H9 (cell line): ENCODE measurements at regions not wholly inside any gene's neighbourhood (a gene's known extent, or its start where the extent isn't known, plus 50 kb on each side); places are given as distances from the start of the nearest gene placed in this dataset.

ENCODE experiments used
- DNase-seq: peaks from one replicate; pipeline ENCODE4 v3.0.0-alpha.2; 2017
- H2AFZ ChIP-seq: one replicate; pipeline ENCODE4 v1.6.1; 2013; ENCODE audit warnings: mild to moderate bottlenecking, low read length, control low read depth, moderate library complexity
- H2AK5ac ChIP-seq: 2 replicates; pipeline ENCODE4 v1.6.1; 2013; ENCODE audit warnings: low read length, control low read depth, mixed read lengths; ENCODE audit not compliant: insufficient read length
- H2BK120ac ChIP-seq: one replicate; pipeline ENCODE4 v1.6.1; 2013; ENCODE audit warnings: low read depth, mild to moderate bottlenecking, low read length, control low read depth, inconsistent platforms; ENCODE audit not compliant: poor library complexity, severe bottlenecking
- H2BK12ac ChIP-seq: 2 replicates; pipeline ENCODE4 v1.6.1; 2013; ENCODE audit warnings: low read length, control low read depth, mixed read lengths, low read depth; ENCODE audit not compliant: insufficient read length
- H2BK15ac ChIP-seq: 2 replicates; pipeline ENCODE4 v1.6.1; 2013; ENCODE audit warnings: low read depth, low read length, control low read depth
- H2BK20ac ChIP-seq: one replicate; pipeline ENCODE4 v1.6.1; 2013; ENCODE audit warnings: low read depth, mild to moderate bottlenecking, low read length, control low read depth, inconsistent platforms; ENCODE audit not compliant: poor library complexity, severe bottlenecking
- H2BK5ac ChIP-seq: 2 replicates; pipeline ENCODE4 v1.6.1; 2013; ENCODE audit warnings: low read length, control low read depth, mixed read lengths; ENCODE audit not compliant: insufficient read length
- H3K14ac ChIP-seq: 2 replicates; pipeline ENCODE4 v1.6.1; 2013; ENCODE audit warnings: low read length, control low read depth; ENCODE audit not compliant: insufficient read depth
- H3K18ac ChIP-seq: 2 replicates; pipeline ENCODE4 v1.6.1; 2013; ENCODE audit warnings: low read depth, mild to moderate bottlenecking, mixed read lengths, low read length, control low read depth; ENCODE audit not compliant: insufficient read length
- H3K23ac ChIP-seq: 2 replicates; pipeline ENCODE4 v1.6.1; 2013; ENCODE audit warnings: low read length, control low read depth, mixed read lengths, low read depth; ENCODE audit not compliant: insufficient read length
- H3K23me2 ChIP-seq: 2 replicates; pipeline ENCODE4 v1.6.1; 2013; ENCODE audit warnings: low read depth, mild to moderate bottlenecking, mixed read lengths, low read length, control low read depth; ENCODE audit not compliant: insufficient read length, poor library complexity, severe bottlenecking
- H3K27ac ChIP-seq: 2 replicates; pipeline ENCODE4 v1.5.1; 2013; ENCODE audit warnings: low read length, control low read depth, mixed read lengths, low read depth; ENCODE audit not compliant: insufficient read length
- H3K27me3 ChIP-seq: 2 replicates; pipeline ENCODE4 v1.6.1; 2013; ENCODE audit warnings: low read length, control low read depth, inconsistent platforms; ENCODE audit not compliant: insufficient read depth
- H3K4ac ChIP-seq: 2 replicates; pipeline ENCODE4 v1.6.1; 2013; ENCODE audit warnings: low read depth, mild to moderate bottlenecking, control low read depth, inconsistent platforms, low read length, moderate library complexity
- H3K4me1 ChIP-seq: 2 replicates; pipeline ENCODE4 v1.6.1; 2013; ENCODE audit warnings: low read length, control low read depth, inconsistent platforms; ENCODE audit not compliant: insufficient read depth
- H3K4me2 ChIP-seq: 2 replicates; pipeline ENCODE4 v1.6.1; 2013; ENCODE audit warnings: low read length, control low read depth, mixed read lengths; ENCODE audit not compliant: insufficient read length, insufficient read depth
- H3K56ac ChIP-seq: 2 replicates; pipeline ENCODE4 v1.6.1; 2013; ENCODE audit warnings: low read depth, mild to moderate bottlenecking, mixed read lengths, low read length, control low read depth; ENCODE audit not compliant: insufficient read length
- H3K79me1 ChIP-seq: 2 replicates; pipeline ENCODE4 v1.6.1; 2013; ENCODE audit warnings: low read depth, mild to moderate bottlenecking, moderate library complexity, low read length, control low read depth, inconsistent platforms; ENCODE audit not compliant: insufficient read depth, poor library complexity, severe bottlenecking
- H3K79me2 ChIP-seq: 2 replicates; pipeline ENCODE4 v1.6.1; 2013; ENCODE audit warnings: low read length, control low read depth, inconsistent platforms; ENCODE audit not compliant: insufficient read depth
- H3K9ac ChIP-seq: 2 replicates; pipeline ENCODE4 v1.6.1; 2013; ENCODE audit warnings: low read length, control low read depth, mixed read lengths; ENCODE audit not compliant: insufficient read length; ENCODE audit errors: extremely low read depth
- H3K9me3 ChIP-seq: one replicate; pipeline ENCODE4 v1.6.1; 2013; ENCODE audit warnings: low read depth, low read length, inconsistent platforms; ENCODE audit not compliant: control insufficient read depth
- H3T11ph ChIP-seq: one replicate; pipeline ENCODE4 v1.6.1; 2013; ENCODE audit warnings: mild to moderate bottlenecking, low read length, control low read depth, inconsistent platforms
- H4K20me1 ChIP-seq: one replicate; pipeline ENCODE4 v1.6.1; 2013; ENCODE audit not compliant: control insufficient read depth, insufficient read length, insufficient read depth
- H4K5ac ChIP-seq: 2 replicates; pipeline ENCODE4 v1.6.1; 2013; ENCODE audit warnings: low read depth, mild to moderate bottlenecking, mixed read lengths, low read length, control low read depth; ENCODE audit not compliant: insufficient read length
- H4K8ac ChIP-seq: replicated peaks from 2 replicates; pipeline ENCODE4 v1.6.1; 2013; ENCODE audit warnings: low read length, control low read depth, mixed read lengths, low read depth; ENCODE audit not compliant: insufficient read length
- H4K91ac ChIP-seq: 2 replicates; pipeline ENCODE4 v1.6.1; 2013; ENCODE audit warnings: low read depth, mild to moderate bottlenecking, moderate library complexity, mixed read lengths, low read length, control low read depth; ENCODE audit not compliant: insufficient read length
- H3K27ac Mint-ChIP-seq, 3 experiments: 2 replicates in 2 of 3; 3 replicates in 1 of 3; pipeline ENCODE4 v1.8.0; 2020 to 2021; ENCODE audit warnings: mixed read lengths in 3 of 3, mild to moderate bottlenecking in 1 of 3, moderate library complexity in 1 of 3
- H3K27me3 Mint-ChIP-seq: 2 replicates; pipeline ENCODE4 v1.8.0; 2021; ENCODE audit warnings: low read depth, mild to moderate bottlenecking, moderate library complexity, mixed read lengths
- H3K36me3 Mint-ChIP-seq, 3 experiments: 2 replicates in 2 of 3; 3 replicates in 1 of 3; pipeline ENCODE4 v1.8.0; 2020 to 2021; ENCODE audit warnings: low read depth in 3 of 3, mixed read lengths in 3 of 3; ENCODE audit not compliant: insufficient read depth in 1 of 3
- H3K4me1 Mint-ChIP-seq, 2 experiments: 2 replicates each; pipeline ENCODE4 v1.8.0; 2020; ENCODE audit warnings: mixed read lengths in 2 of 2
- H3K4me3 Mint-ChIP-seq, 2 experiments: 2 replicates in 1 of 2; 3 replicates in 1 of 2; pipeline ENCODE4 v1.8.0; 2020 to 2021; ENCODE audit warnings: mild to moderate bottlenecking in 2 of 2, mixed read lengths in 2 of 2, moderate library complexity in 1 of 2
- H3K9me3 Mint-ChIP-seq, 2 experiments: 2 replicates in 1 of 2; 3 replicates in 1 of 2; pipeline ENCODE4 v1.8.0; 2020; ENCODE audit warnings: mild to moderate bottlenecking in 2 of 2, mixed read lengths in 2 of 2, moderate library complexity in 1 of 2
- CTCF ChIP-seq: fragments of 200-600 bp; sonication (generic); conservative IDR thresholded peaks from 3 replicates; pipeline ENCODE4 v1.8.0; 2021; ENCODE audit warnings: antibody characterized with exemption, mild to moderate bottlenecking
- WGBS: extraction: QIAGEN DNeasy Blood & Tissue Kit; methylation state at CpG from one replicate; pipeline ENCODE4 v1.1.7; 2013; ENCODE audit warnings: missing lambda C conversion rate, low lambda C conversion rate, mixed read lengths; ENCODE audit not compliant: insufficient read length; ENCODE audit errors: extremely low coverage; 5-methylcytosine and 5-hydroxymethylcytosine counted together

GRCh38 chr2:120805011-120805410 is 69.3 kb downstream of the GLI2 start:
- Histone ChIP-seq H2BK12ac (no peak overlapping the region), H4K8ac (no peak overlapping the region), H3K79me2 (no peaks in the 10 kb centered on the region; the same call in 1 of the 2 replicates), H3T11ph (no peak overlapping the region), H4K20me1 (no peaks in the 10 kb centered on the region), H2BK120ac (no peak overlapping the region), H2BK15ac (no peak overlapping the region), H2AFZ (no peak overlapping the region), H3K14ac (no peak overlapping the region; the same call in 1 of the 2 replicates), H2BK5ac (no peak overlapping the region), H3K79me1 (peaks cover 4% of the 10 kb centered on the region), H3K9ac (no peak overlapping the region), H3K27ac (no peak overlapping the region), H3K9me3 (no peaks in the 10 kb centered on the region), H3K4me1 (peaks cover 6% of the 10 kb centered on the region; the same call in 1 of the 2 replicates), H3K23me2 (no peaks in the 10 kb centered on the region), H2BK20ac (no peak overlapping the region), H3K18ac (no peak overlapping the region), H3K4me2 (no peak overlapping the region), H3K4ac (no peak overlapping the region), H3K27me3 (no peaks in the 10 kb centered on the region), H3K23ac (no peak overlapping the region), H2AK5ac (no peak overlapping the region), H3K56ac (no peak overlapping the region), H4K91ac (no peak overlapping the region), H4K5ac (no peak overlapping the region)
- Mint-ChIP-seq H3K27me3 (no peaks in the 10 kb centered on the region), H3K4me3 (no peak overlapping the region), H3K4me1 (peaks cover 35 to 54% of the 10 kb centered on the region in 2 experiments), H3K27ac (peak overlapping the region in 2 of 3 experiments; percentile 63 to 70; a peak in 2 of 7 replicates), H3K36me3 (peaks cover 11 to 48% (median 38%) of the 10 kb centered on the region in 3 experiments; a peak in 6 of 7 replicates), H3K9me3 (no peaks in the 10 kb centered on the region)
- TF ChIP-seq CTCF: no peak
- WGBS: no CpG with 5 or more reads among the region's 13 CpGs
- DNase-seq: no peak
